Sciatic nerve (tissue), 2 donors: ENCODE measurements at regions not wholly inside any gene's neighbourhood (a gene's known extent, or its start where the extent isn't known, plus 50 kb on each side); places are given as distances from the start of the nearest gene placed in this dataset.

Source experiments
- ATAC-seq: fragments of 200-7000 bp; cut with Tn5 transposase; one replicate; pipeline ENCODE4 v1.9.1; 2020; ENCODE audit warnings: mild to moderate bottlenecking, moderate library complexity
- DNase-seq: peaks from one replicate; pipeline ENCODE4 v3.0.0-alpha.2; 2020; ENCODE audit warnings: low spot score
- intact Hi-C: fragments of 100-400 bp; cut with DNase I; formaldehyde crosslinking; loops from one replicate; pipeline ENCODE4 v1.14.2; 2022
- donor health status: DM: no; HTN: no; CAD: no.
- donor health status: DM: no; HTN: no; CAD: no.

- intact Hi-C loops = no loop called here
- DNase-seq (no peak), ATAC-seq (no peak)
These were observed 481.7 kb downstream of the NAF1 start for GRCh38 chr4:162684998-162685397.

- intact Hi-C loops = no loop called here
- no peak for ATAC-seq
These were observed 482.4 kb downstream of the NAF1 start for GRCh38 chr4:162684371-162684700.

GRCh38 chr4:162683659-162684370 is 482.9 kb downstream of the NAF1 start:
- intact Hi-C loops = no loop called here
- ATAC-seq = no peak
- DNase-seq = no peak

More at GRCh38 chr4:162684371-162684700, 482.4 kb downstream of the NAF1 start:
- no peak for DNase-seq

- DNase-seq (no peak), ATAC-seq (no peak)
- intact Hi-C loops = no loop called here
These were observed 484.0 kb downstream of the NAF1 start for GRCh38 chr4:162682651-162683050.

- intact Hi-C loops = no loop called here
- no peak for ATAC-seq
- no peak for DNase-seq
These were observed 485.5 kb downstream of the NAF1 start for GRCh38 chr4:162681212-162681611.

- no peak for DNase-seq
- no peak for ATAC-seq
- intact Hi-C loops = no loop called here
These were observed 491.0 kb downstream of the NAF1 start for GRCh38 chr4:162675661-162676060.

- intact Hi-C loops = no loop called here
- DNase-seq (no peak), ATAC-seq (no peak)
These were observed 498.1 kb upstream of the FSTL5 start for GRCh38 chr4:162661913-162662312.

GRCh38 chr4:162659716-162660115 is 495.9 kb upstream of the FSTL5 start:
- ATAC-seq = no peak
- intact Hi-C loops = no loop called here
- no peak for DNase-seq

- no peak for DNase-seq
- intact Hi-C loops = no loop called here
- no peak for ATAC-seq
These were observed 494.2 kb upstream of the FSTL5 start for GRCh38 chr4:162657966-162658365.

- DNase-seq = no peak
- intact Hi-C loops = no loop called here
- no peak for ATAC-seq
These were observed 486.4 kb upstream of the FSTL5 start for GRCh38 chr4:162650166-162650565.

- intact Hi-C loops = no loop called here
- DNase-seq (no peak), ATAC-seq (no peak)
These were observed 481.6 kb upstream of the FSTL5 start for GRCh38 chr4:162645381-162645780.

GRCh38 chr4:162644346-162644745 is 480.5 kb upstream of the FSTL5 start:
- ATAC-seq (no peak), DNase-seq (no peak)
- intact Hi-C loops = no loop called here

GRCh38 chr4:162640152-162640551 is 476.4 kb upstream of the FSTL5 start:
- DNase-seq (no peak), ATAC-seq (no peak)
- intact Hi-C loops = no loop called here

GRCh38 chr4:162634390-162634789 is 470.6 kb upstream of the FSTL5 start:
- DNase-seq (no peak), ATAC-seq (no peak)
- intact Hi-C loops = no loop called here

GRCh38 chr4:162622664-162623063 is 458.9 kb upstream of the FSTL5 start:
- intact Hi-C loops = no loop called here
- DNase-seq = no peak
- no peak for ATAC-seq

- intact Hi-C loops = no loop called here
- no peak for ATAC-seq
These were observed 446.3 kb upstream of the FSTL5 start for GRCh38 chr4:162610116-162610515.

GRCh38 chr4:162586266-162586665 is 422.5 kb upstream of the FSTL5 start:
- intact Hi-C loops = no loop called here
- no peak for DNase-seq
- ATAC-seq = no peak

More at GRCh38 chr4:162610116-162610515, 446.3 kb upstream of the FSTL5 start:
- DNase-seq = no peak

- DNase-seq (no peak), ATAC-seq (no peak)
- intact Hi-C loops = no loop called here
These were observed 418.4 kb upstream of the FSTL5 start for GRCh38 chr4:162582180-162582579.

GRCh38 chr4:162565730-162566129 is 401.9 kb upstream of the FSTL5 start:
- no peak for ATAC-seq
- intact Hi-C loops = no loop called here
- no peak for DNase-seq

- ATAC-seq (no peak), DNase-seq (no peak)
- intact Hi-C loops = no loop called here
These were observed 396.3 kb upstream of the FSTL5 start for GRCh38 chr4:162560073-162560472.

GRCh38 chr4:162557516-162558106 is 393.8 kb upstream of the FSTL5 start:
- DNase-seq (no peak), ATAC-seq (no peak)
- intact Hi-C loops = no loop called here
